ENCODE measurements at regions not wholly inside any gene's neighbourhood (a gene's known extent, or its start where the extent isn't known, plus 50 kb on each side); places are given as distances from the start of the nearest gene placed in this dataset.

- no peak for TF ChIP-seq SPI1 (IDR thresholded peaks at IDR 0.05; ENCODE audit: low read depth, low read length)
- no peak for TF ChIP-seq POLR2AphosphoS5 (IDR thresholded peaks at IDR 0.05; ENCODE audit: low read depth, low read length)
- no peak for TF ChIP-seq POLR2A (IDR thresholded peaks at IDR 0.05; ENCODE audit: low read depth, low read length)
Measured at GRCh38 chr2:120488531-120488930, 142.6 kb downstream of the INHBB start.

All from GM12891 (cell line).